GM18526 (cell line): ENCODE measurements at regions not wholly inside any gene's neighbourhood (a gene's known extent, or its start where the extent isn't known, plus 50 kb on each side); places are given as distances from the start of the nearest gene placed in this dataset.

Source experiments
- POLR2A ChIP-seq: IDR thresholded peaks from 3 replicates; pipeline ENCODE4 v1.6.1; 2011; ENCODE audit not compliant: insufficient read length; ENCODE audit errors: extremely low read depth

DNA sequence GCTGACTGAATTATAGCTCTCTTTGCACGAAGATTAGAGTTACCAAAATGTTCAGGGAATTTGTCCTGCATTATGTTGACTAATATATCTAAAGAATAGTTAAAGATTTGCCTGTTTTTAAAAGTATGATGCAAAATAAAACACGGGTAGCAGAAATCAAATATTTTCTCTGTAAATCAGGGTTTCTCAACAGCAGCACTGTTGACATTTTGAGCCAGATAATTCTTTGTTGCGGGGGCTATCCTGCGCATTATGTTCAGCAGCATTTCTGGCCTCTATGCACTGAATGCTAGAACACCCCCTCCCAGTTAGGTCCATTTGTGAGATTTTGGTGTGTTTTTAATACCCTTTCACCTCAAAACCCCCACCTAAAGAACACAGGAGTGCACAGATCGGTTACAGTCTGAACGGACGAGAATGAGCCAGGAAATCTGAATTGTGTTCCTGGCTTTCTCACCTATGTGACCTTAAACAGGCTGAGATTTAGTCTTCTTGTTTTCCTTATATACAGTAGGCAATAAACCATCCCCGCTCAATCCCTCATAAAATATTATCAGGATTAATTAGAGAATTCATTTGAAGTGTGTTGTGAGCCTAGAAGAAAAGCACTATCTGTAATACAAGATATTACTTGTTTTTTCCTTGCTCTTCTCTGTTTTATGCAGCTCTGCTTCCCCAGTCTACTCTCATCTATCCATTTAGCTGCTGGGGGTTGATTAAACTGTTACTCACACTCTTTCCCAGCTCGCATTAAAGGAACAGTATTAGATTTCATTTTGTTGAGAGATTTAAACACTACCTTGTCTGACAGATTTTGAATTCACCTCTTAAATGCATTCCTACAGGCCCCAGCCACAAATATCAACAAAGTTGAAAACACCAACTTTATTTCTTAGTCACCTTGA lies 247.5 kb upstream of the GOLIM4 start:
- no peak for TF ChIP-seq POLR2A

DNA sequence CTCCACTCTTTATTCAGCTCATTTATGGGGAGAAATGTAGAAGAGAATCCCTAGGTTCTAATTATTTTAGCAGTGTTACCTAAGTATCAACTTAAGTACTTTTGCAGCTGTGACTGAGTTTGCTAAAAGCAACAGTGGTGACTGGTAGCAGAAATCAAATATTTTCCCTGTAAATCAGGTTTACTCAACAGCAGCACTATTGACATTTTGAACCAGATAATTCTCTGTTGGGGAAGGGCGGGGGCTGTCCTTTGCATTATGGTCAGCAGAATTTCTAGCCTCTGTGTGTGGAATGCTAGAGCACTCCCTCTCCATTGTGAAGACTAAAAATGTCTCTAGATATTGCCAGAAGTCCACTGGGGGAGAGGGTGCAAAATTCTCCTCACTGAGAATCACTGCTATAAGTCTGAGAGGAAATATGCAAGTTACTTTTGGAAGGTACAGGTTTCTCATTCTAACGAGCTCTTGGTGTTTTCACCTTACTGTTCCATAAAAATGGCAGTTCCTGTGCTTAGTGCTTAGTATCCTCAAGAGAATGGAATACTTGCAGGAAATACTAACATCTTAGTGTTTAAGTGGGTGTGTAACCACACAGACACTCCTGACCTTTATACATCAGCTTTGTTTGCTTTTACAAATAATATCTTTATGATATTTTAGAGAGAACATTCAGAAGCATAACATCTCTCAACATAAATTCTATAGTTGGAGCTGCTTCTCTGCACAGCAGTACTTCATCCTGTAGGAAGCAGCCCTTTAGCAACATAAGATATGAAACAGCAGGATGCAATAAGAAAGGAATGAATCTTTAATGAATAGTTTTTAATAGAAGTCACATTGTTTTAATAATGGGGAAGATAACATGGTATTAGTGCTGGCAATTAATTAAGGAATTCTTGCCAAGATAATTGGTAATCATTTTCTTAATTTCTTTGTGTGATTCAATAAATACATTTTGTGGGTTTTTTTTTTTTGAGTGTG lies 246.5 kb upstream of the GOLIM4 start:
- no peak for TF ChIP-seq POLR2A

DNA sequence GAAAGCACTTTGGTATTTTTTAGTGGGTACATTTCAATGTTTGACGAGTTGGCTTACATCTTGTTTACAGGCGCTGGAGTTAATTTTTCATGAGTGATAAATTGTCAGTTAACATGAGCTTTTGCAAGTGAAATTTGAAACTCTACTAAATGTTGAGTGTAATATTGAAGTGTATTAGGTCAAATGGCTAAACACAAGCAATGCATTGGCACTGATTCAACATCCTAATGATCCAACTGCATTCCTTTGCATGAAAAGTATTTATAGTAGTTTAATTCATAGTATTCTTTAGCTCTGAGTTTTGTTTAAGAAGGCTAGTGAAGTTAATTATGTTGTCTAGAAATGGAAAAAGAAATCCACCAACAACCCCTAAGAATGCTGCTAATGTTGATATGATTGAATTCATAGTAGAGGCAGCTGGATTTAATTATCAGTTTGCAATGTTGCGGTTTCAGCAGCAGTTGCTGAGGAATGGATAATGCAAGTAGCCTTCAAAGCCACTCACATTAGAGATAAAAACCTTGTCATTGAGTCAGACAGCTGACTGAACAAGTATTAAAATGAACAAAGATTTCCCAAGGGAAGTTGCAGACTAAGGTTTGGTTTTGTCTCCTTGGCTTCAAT lies 245.6 kb upstream of the GOLIM4 start:
- no peak for TF ChIP-seq POLR2A

DNA sequence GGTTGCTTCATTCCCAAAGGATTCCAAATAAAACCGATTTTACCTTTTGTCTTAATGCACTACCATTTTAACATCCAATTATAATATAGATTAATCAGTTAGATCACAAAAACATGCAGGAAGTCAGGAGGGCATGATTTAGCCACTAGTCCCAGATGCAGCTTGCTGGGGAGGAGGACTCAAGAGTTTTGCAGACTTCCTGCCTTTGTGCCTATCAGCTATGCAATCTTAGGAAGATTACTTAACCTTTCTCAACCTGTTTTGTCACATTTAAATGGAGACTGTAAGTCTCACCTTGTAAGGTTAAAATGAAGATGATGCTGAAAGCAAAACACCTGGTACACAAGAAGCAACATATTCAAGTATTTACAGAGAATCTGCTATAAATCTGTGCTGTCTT lies 242.4 kb upstream of the GOLIM4 start:
- TF ChIP-seq POLR2A: no peak

DNA sequence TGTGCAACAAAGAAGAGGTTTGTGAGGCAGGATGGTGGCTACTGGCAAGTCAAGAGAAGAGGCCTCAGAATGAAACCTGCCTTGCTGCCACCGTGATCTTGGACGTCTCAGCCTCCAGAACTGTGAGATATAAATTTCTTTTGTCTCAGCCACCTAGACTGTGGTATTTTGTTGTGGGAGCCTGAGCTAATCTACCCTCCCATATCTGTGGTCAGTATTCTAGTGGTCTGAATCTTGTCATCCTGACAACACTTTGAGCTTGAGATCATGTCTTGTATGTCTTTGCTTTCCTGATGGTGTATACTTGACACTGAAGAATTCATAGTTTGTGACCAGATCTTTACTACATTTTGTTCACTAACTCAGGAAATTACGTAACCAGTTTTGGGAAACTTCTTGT lies 240.6 kb upstream of the GOLIM4 start:
- TF ChIP-seq POLR2A: no peak

DNA sequence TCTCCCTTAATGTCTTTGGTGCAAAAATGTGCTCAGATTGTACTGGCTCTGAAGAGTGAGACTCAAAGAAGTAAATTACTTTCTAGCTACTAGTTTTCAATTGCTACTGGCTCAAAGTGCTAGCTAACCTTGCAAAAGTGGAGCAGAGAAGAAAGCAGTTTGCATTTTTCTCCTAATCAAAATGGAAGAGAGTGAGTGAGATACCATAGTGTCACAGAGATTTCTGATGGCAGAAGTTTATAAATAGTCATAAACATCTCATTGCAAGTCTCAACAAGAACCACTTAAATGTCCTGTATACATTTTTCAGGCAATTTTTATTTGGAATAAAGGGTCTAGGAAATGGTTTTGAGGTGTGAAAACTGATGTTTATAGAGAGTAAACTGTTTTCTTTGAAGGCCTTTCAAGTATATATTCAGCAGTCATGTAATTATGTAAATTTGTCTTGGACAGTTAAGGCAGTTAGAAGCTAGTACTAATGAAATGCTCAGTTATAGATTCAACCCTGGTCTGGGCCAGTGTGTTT lies 237.7 kb upstream of the GOLIM4 start:
- TF ChIP-seq POLR2A: no peak

DNA sequence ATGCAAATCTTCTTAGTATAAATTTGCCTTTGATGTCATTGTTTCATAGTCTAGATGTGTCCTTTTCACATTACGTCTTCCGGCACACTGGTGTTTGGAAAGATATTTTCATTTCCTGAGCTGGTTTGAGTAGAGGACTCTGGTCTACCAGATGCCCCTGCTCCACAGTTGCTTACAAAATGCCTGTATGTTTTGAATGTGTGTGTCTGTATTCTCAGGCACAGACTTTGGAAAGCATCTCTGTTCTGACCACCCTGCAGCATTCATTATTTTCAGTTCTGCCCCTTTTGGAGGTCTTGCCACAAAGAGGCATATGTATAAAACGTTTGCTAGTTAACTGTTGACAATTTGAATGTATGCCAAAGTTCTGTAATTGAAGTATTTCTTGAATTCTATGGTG lies 236.0 kb upstream of the GOLIM4 start:
- TF ChIP-seq POLR2A: no peak

DNA sequence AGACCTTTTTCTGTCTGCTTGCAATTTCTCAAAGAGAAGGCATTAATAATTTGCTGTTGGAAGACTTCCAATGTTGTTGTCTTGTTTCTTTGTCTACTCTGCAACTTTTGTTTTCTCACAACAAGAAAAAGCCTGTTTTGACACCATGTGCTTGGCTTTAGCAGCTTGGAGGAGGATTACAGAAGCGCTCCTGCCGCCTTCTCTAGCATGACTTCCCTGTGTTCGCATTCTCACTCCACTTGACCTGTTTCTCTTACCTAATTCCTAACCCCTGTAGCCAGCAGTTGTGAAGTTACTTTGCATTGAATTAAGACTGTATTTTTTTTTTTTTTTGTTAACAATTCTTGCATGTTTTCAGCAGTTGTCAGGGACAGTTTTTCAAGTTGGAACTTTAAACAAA lies 235.3 kb upstream of the GOLIM4 start:
- TF ChIP-seq POLR2A: no peak

DNA sequence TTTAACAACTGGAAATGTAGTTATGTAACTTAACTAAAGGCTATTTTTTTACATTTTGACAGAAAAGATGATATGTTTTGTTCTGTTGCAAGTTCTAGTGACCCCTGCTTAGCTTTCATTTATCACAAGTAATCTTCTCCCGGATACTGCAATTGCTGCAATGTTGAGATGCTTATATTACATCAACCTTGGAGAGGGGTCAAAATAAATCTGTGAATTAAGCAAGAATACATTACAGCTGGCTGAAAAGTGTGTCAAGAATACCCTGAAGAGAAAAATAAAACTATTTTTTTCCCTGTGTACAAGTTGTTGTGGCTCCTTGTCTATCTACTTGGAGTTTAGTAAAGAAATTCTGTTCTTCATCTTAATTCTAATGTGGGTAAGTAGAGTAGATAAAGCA lies 232.1 kb upstream of the GOLIM4 start:
- TF ChIP-seq POLR2A: no peak

DNA sequence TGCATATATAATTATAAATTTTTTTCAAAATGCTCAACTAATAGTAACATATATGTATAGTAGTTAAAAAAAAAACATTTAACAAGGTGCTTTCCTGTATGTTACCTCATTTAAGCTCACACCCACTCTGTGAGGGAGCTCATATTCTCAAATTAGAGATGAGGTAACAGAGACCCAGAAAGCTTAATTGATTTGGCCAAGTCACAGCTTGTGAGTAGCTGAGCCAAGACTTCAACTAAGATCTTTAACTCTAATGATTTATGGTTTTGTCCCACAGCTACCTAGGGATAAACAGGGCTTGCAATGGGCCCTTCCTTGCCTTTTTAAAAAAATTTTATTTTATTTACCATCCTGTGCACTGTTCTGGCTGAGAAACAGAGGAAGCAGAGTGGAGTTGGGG lies 230.0 kb upstream of the GOLIM4 start:
- TF ChIP-seq POLR2A: no peak

DNA sequence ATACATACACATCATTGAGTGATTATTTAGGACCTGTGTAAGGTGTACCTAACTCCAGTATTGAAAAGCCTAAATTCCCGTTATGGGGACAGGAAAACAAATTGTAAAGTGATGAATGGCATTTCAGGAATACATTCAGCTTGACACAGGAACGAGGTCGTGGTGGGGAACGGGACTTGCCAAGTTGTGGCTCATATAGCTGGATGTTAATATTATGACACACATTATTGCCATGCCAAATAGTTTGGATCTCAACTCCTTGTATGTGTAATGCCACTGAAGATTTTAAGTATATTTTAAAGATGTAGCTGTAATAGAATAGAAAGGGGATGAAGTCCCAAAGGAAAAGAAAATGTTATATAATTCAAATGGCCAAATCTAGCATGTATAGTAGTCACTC lies 227.2 kb upstream of the GOLIM4 start:
- no peak for TF ChIP-seq POLR2A

DNA sequence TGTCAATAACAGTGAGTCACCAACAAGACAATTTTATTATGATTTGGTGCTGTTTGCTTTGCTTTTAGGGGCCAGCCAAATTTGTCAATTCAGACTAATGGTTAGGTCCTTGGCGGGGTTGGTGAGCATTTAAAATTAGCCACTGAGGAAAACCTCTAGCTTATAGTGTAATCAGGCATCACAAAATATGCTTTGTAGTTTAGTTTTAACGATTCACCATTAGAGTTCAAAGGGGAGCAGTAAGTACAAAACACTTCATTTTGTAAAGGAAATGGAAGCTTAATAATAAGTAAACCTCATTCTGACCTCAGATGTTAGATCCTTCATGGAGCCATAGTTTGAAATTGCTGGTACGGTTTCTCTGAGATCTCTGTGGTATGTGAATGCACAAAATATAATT lies 218.4 kb upstream of the GOLIM4 start:
- TF ChIP-seq POLR2A: no peak

DNA sequence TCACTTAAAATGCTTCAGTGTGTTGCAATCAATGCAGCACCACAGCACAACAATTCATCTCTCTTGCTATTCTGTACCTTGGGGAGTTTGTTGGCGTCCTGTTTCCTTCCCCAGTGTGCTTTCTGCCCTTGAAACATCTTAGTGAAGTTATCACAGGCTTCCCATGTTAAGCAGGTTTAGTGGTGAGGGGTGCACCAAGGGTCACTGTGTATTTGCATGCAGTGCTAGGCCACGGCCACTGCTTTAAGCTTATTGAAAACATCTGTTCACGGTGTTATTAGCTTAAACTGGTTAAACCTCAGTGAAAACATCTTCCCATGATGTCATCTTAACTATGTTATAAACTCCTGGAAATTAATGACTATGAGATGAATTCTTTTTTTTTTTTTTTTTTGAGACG lies 217.3 kb upstream of the GOLIM4 start:
- TF ChIP-seq POLR2A: no peak

DNA sequence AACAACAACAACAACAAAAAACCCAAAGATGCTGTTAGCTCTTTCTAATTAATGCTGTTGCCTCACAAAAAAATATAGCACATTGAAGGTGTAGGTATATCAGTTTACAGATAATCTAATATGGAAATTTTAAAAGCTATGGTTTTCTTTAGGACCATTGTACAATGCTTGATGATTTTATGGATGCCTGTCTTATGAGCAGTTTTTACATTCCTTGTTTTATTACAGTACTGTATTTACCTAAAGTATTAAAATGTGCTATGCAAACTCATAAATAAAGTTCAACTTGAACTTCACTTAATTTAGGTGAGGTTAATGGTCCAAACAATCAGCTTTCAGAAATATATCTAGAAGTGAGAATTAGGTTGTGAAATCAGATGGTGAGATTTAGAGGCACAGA lies 212.2 kb upstream of the GOLIM4 start:
- TF ChIP-seq POLR2A: no peak

DNA sequence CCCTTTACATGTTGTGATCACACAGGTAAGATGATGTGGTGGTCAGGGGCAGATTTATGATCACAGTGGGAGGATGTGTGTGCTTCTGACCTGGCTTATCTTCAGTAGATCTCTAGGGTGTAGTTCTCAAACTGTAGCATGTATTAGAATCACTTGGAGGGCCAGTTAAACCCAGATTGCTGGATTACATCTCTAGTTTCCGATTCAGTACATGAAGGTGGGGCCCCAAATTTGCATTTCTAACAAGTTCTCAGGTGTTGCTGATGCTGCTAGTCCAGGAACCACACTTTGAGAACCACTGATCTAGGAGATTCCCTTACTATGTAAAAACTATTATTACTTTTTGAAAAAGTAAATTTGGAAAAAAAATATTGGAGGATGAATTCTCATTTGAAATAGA lies 199.3 kb upstream of the GOLIM4 start:
- TF ChIP-seq POLR2A: no peak
